GM18951 (cell line): ENCODE measurements at regions not wholly inside any gene's neighbourhood (a gene's known extent, or its start where the extent isn't known, plus 50 kb on each side); places are given as distances from the start of the nearest gene placed in this dataset.

Source experiments
- POLR2A ChIP-seq: IDR thresholded peaks from 4 replicates; pipeline ENCODE4 v1.6.1; 2011; ENCODE audit warnings: mild to moderate bottlenecking; ENCODE audit not compliant: insufficient read length, insufficient read depth; ENCODE audit errors: extremely low read depth
- in situ Hi-C: fragments of 300-500 bp; cut with MboI; formaldehyde crosslinking; loops from one replicate; pipeline ENCODE4 v1.12.0; 2022; ENCODE audit warnings: low sequenced_read_pairs, mixed read lengths, inconsistent platforms; ENCODE audit not compliant: unreplicated experiment

- no peak for TF ChIP-seq POLR2A
- in situ Hi-C loops = no loop called here
Observed at GRCh38 chr6:169075915-169076654, 177.6 kb downstream of the THBS2 start.

- in situ Hi-C loops = no loop called here
- TF ChIP-seq POLR2A = no peak
Observed at GRCh38 chr6:169075211-169075914, 178.3 kb downstream of the THBS2 start.

GRCh38 chr6:169074526-169074925 lies 179.1 kb downstream of the THBS2 start:
- TF ChIP-seq POLR2A = no peak
- in situ Hi-C loops = no loop called here

- TF ChIP-seq POLR2A = no peak
- in situ Hi-C loops = no loop called here
Observed at GRCh38 chr6:169073311-169073710, 180.3 kb downstream of the THBS2 start.

- TF ChIP-seq POLR2A = no peak
- in situ Hi-C loops = no loop called here
Observed at GRCh38 chr6:169072127-169073042, 181.3 kb downstream of the THBS2 start.

GRCh38 chr6:169071394-169071793 lies 182.3 kb downstream of the THBS2 start:
- no peak for TF ChIP-seq POLR2A
- in situ Hi-C loops = no loop called here

- TF ChIP-seq POLR2A = no peak
- in situ Hi-C loops = no loop called here
Observed at GRCh38 chr6:169070506-169071176, 183.0 kb downstream of the THBS2 start.

GRCh38 chr6:169069356-169069755 lies 184.3 kb downstream of the THBS2 start:
- no peak for TF ChIP-seq POLR2A
- in situ Hi-C loops = no loop called here

GRCh38 chr6:169064194-169064593 lies 189.5 kb downstream of the THBS2 start:
- in situ Hi-C loops = no loop called here
- no peak for TF ChIP-seq POLR2A

- in situ Hi-C loops = no loop called here
- no peak for TF ChIP-seq POLR2A
Observed at GRCh38 chr6:169062272-169062671, 191.4 kb downstream of the THBS2 start.

GRCh38 chr6:169058634-169059033 lies 195.0 kb downstream of the THBS2 start:
- no peak for TF ChIP-seq POLR2A
- in situ Hi-C loops = no loop called here

GRCh38 chr6:169052462-169052861 lies 201.2 kb downstream of the THBS2 start:
- TF ChIP-seq POLR2A = no peak
- in situ Hi-C loops = no loop called here

GRCh38 chr6:169051371-169051770 lies 202.3 kb downstream of the THBS2 start:
- no peak for TF ChIP-seq POLR2A
- in situ Hi-C loops = no loop called here

GRCh38 chr6:169048865-169049205 lies 204.8 kb downstream of the THBS2 start:
- in situ Hi-C loops = no loop called here
- no peak for TF ChIP-seq POLR2A
